Ishikawa (cell line): ENCODE measurements at regions not wholly inside any gene's neighbourhood (a gene's known extent, or its start where the extent isn't known, plus 50 kb on each side); places are given as distances from the start of the nearest gene placed in this dataset.

ENCODE experiments used
- MAX ChIP-seq: IDR thresholded peaks from 2 replicates; pipeline ENCODE4 v1.6.1; 2012
- NFIC ChIP-seq: IDR thresholded peaks from 2 replicates; pipeline ENCODE4 v1.6.1; 2012
- RAD21 ChIP-seq: IDR thresholded peaks from 2 replicates; pipeline ENCODE4 v1.6.1; 2012; ENCODE audit warnings: low read depth
- TEAD4 ChIP-seq: IDR thresholded peaks from 2 replicates; pipeline ENCODE4 v1.6.1; 2012
- YY1 ChIP-seq: IDR thresholded peaks from 2 replicates; pipeline ENCODE4 v1.6.1; 2012; ENCODE audit warnings: low read depth
- TF ChIP-seq, protein P1 (sequence below): IDR thresholded peaks from 2 replicates; pipeline ENCODE4 v1.6.1; 2012; ENCODE audit warnings: low read depth, mild to moderate bottlenecking

GRCh38 chr2:217330647-217331046, 470.8 kb upstream of the TNP1 start:
- TF ChIP-seq NFIC (no peak), RAD21 (no peak), YY1 (no peak), TEAD4 (no peak), MAX (no peak)
- TF ChIP-seq, protein P1, sequence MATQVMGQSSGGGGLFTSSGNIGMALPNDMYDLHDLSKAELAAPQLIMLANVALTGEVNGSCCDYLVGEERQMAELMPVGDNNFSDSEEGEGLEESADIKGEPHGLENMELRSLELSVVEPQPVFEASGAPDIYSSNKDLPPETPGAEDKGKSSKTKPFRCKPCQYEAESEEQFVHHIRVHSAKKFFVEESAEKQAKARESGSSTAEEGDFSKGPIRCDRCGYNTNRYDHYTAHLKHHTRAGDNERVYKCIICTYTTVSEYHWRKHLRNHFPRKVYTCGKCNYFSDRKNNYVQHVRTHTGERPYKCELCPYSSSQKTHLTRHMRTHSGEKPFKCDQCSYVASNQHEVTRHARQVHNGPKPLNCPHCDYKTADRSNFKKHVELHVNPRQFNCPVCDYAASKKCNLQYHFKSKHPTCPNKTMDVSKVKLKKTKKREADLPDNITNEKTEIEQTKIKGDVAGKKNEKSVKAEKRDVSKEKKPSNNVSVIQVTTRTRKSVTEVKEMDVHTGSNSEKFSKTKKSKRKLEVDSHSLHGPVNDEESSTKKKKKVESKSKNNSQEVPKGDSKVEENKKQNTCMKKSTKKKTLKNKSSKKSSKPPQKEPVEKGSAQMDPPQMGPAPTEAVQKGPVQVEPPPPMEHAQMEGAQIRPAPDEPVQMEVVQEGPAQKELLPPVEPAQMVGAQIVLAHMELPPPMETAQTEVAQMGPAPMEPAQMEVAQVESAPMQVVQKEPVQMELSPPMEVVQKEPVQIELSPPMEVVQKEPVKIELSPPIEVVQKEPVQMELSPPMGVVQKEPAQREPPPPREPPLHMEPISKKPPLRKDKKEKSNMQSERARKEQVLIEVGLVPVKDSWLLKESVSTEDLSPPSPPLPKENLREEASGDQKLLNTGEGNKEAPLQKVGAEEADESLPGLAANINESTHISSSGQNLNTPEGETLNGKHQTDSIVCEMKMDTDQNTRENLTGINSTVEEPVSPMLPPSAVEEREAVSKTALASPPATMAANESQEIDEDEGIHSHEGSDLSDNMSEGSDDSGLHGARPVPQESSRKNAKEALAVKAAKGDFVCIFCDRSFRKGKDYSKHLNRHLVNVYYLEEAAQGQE: no peak
